H1 (cell line): ENCODE measurements at regions not wholly inside any gene's neighbourhood (a gene's known extent, or its start where the extent isn't known, plus 50 kb on each side); places are given as distances from the start of the nearest gene placed in this dataset.

Experiments used
- CTCF ChIA-PET: fragments of 300-600 bp; sonication (Branson Sonifier 250); formaldehyde crosslinking; loops from one replicate; lab custom pipeline; 2021; ENCODE audit not compliant: partially characterized antibody; lab: Charles Lee
- POLR2A ChIA-PET: fragments of 300-600 bp; sonication (Branson Sonifier 250); formaldehyde crosslinking; loops from one replicate; lab custom pipeline; 2021; ENCODE audit warnings: inconsistent platforms; ENCODE audit not compliant: partially characterized antibody; lab: Charles Lee
- DNase-seq, 2 experiments: peaks; one replicate each; pipeline versions ENCODE4 v3.0.0 to v3.0.0-alpha.2; 2010 to 2022; ENCODE audit warnings: low spot score in 2 of 2, low read depth in 1 of 2, mixed read lengths in 1 of 2
- FAIRE-seq: peaks from 2 replicates; lab custom pipeline; 2011; peaks lifted over from hg19 to GRCh38; lab: Jason Lieb, UNC
- H2AFZ ChIP-seq: 2 replicates; pipeline ENCODE4 v1.8.1; 2012; ENCODE audit warnings: low read length, inconsistent platforms
- H2AK5ac ChIP-seq: 2 replicates; pipeline ENCODE4 v1.6.1; 2013; ENCODE audit warnings: low read depth, low read length
- H2BK120ac ChIP-seq: replicated peaks from 2 replicates; pipeline ENCODE3; 2013; ENCODE audit warnings: low read depth, low read length, inconsistent platforms
- H2BK12ac ChIP-seq: 2 replicates; pipeline ENCODE4 v1.6.1; 2013; ENCODE audit warnings: low read depth, low read length
- H2BK15ac ChIP-seq: 2 replicates; pipeline ENCODE4 v1.6.1; 2013; ENCODE audit warnings: low read length
- H2BK20ac ChIP-seq: 2 replicates; pipeline ENCODE4 v1.6.1; 2013; ENCODE audit warnings: low read length
- H2BK5ac ChIP-seq: 2 replicates; pipeline ENCODE4 v1.6.1; 2013; ENCODE audit warnings: low read depth, low read length
- H3K14ac ChIP-seq: 2 replicates; pipeline ENCODE4 v1.6.1; 2013; ENCODE audit warnings: inconsistent platforms; ENCODE audit not compliant: insufficient read length
- H3K18ac ChIP-seq: 2 replicates; pipeline ENCODE4 v1.6.1; 2013; ENCODE audit warnings: low read length; ENCODE audit errors: extremely low read depth
- H3K23ac ChIP-seq: 2 replicates; pipeline ENCODE4 v1.6.1; 2013; ENCODE audit warnings: inconsistent platforms; ENCODE audit not compliant: insufficient read length
- H3K23me2 ChIP-seq: 2 replicates; pipeline ENCODE4 v1.6.1; 2013; ENCODE audit warnings: low read depth, low read length
- H3K27ac ChIP-seq: 2 replicates; pipeline ENCODE4 v1.6.1; 2011; ENCODE audit warnings: low read depth, low read length, inconsistent platforms
- H3K27me3 ChIP-seq, 4 experiments: replicated peaks in 1 of 4; 1 replicate in 1 of 4; 2 replicates in 3 of 4; pipeline versions ENCODE4 v1.6.1 to v1.8.1; 2011 to 2013; ENCODE audit warnings: low read length in 3 of 4, mild to moderate bottlenecking in 3 of 4, inconsistent platforms in 2 of 4, mixed read lengths in 2 of 4, moderate library complexity in 1 of 4; ENCODE audit not compliant: control insufficient read depth in 3 of 4, insufficient read depth in 3 of 4; ENCODE audit errors: extremely low read depth in 1 of 4
- H3K36me3 ChIP-seq, 4 experiments: 2 replicates each; pipeline versions ENCODE4 v1.6.1 to v1.8.1; 2011 to 2013; ENCODE audit warnings: mild to moderate bottlenecking in 4 of 4, low read length in 3 of 4, moderate library complexity in 2 of 4, control low read depth in 1 of 4, inconsistent platforms in 1 of 4; ENCODE audit not compliant: insufficient read depth in 4 of 4, control insufficient read depth in 2 of 4
- H3K4ac ChIP-seq: replicated peaks from 2 replicates; pipeline ENCODE3; 2013; ENCODE audit warnings: low read length, low read depth, mixed read lengths, inconsistent platforms; ENCODE audit not compliant: insufficient read length
- H3K4me1 ChIP-seq, 4 experiments: replicated peaks in 1 of 4; 1 replicate in 1 of 4; 2 replicates in 3 of 4; pipeline versions ENCODE4 v1.6.1 to v1.8.1; 2011 to 2013; ENCODE audit warnings: low read length in 3 of 4, inconsistent platforms in 2 of 4, mixed read lengths in 1 of 4; ENCODE audit not compliant: insufficient read depth in 4 of 4, control insufficient read depth in 3 of 4
- H3K4me2 ChIP-seq, 2 experiments: 2 replicates each; pipeline versions ENCODE4 v1.6.1 to v1.8.1; 2011 to 2013; ENCODE audit warnings: low read depth in 2 of 2, low read length in 2 of 2, control low read depth in 1 of 2, inconsistent platforms in 1 of 2, mild to moderate bottlenecking in 1 of 2; ENCODE audit not compliant: insufficient read depth in 1 of 2
- H3K4me3 ChIP-seq, 4 experiments: fragments of 200-600, 300-600 bp in 1 of 4; sonication (generic), shearing (Covaris generic), sonication (Bioruptor Twin) in 1 of 4; 2 replicates each; pipeline versions ENCODE4 v1.5.1 to v1.8.1; 2011 to 2016; ENCODE audit warnings: low read length in 4 of 4, low read depth in 3 of 4, control low read depth in 2 of 4, inconsistent platforms in 2 of 4, mild to moderate bottlenecking in 2 of 4, mixed read lengths in 1 of 4, moderate library complexity in 1 of 4; ENCODE audit not compliant: insufficient read depth in 2 of 4; ENCODE audit errors: extremely low read depth in 1 of 4
- H3K56ac ChIP-seq: replicated peaks from 2 replicates; pipeline ENCODE3; 2013; ENCODE audit warnings: low read depth, mild to moderate bottlenecking, mixed read lengths, low read length, inconsistent platforms; ENCODE audit not compliant: insufficient read length
- H3K79me1 ChIP-seq: 2 replicates; pipeline ENCODE4 v1.6.1; 2013; ENCODE audit warnings: low read depth, low read length, control low read depth
- H3K79me2 ChIP-seq, 2 experiments: 2 replicates each; pipeline versions ENCODE4 v1.6.1 to v1.8.1; 2012 to 2013; ENCODE audit warnings: low read length in 2 of 2, mild to moderate bottlenecking in 2 of 2, inconsistent platforms in 1 of 2; ENCODE audit not compliant: insufficient read depth in 2 of 2, control insufficient read depth in 1 of 2
- H3K9ac ChIP-seq, 4 experiments: replicated peaks in 1 of 4; 1 replicate in 1 of 4; 2 replicates in 3 of 4; pipeline versions ENCODE4 v1.6.1 to v1.8.1; 2011 to 2013; ENCODE audit warnings: low read depth in 3 of 4, low read length in 3 of 4, control low read depth in 2 of 4, mild to moderate bottlenecking in 2 of 4, moderate library complexity in 2 of 4, inconsistent platforms in 1 of 4; ENCODE audit errors: extremely low read depth in 1 of 4
- H3K9me3 ChIP-seq, 2 experiments: 2 replicates each; pipeline versions ENCODE4 v1.6.1 to v1.8.1; 2012 to 2013; ENCODE audit warnings: mild to moderate bottlenecking in 2 of 2, moderate library complexity in 2 of 2, control low read depth in 1 of 2, inconsistent platforms in 1 of 2, low read depth in 1 of 2, low read length in 1 of 2, mixed read lengths in 1 of 2; ENCODE audit not compliant: insufficient read depth in 2 of 2
- H4K20me1 ChIP-seq, 2 experiments: replicated peaks in 1 of 2; 2 replicates each; pipeline versions ENCODE3 to v1.8.1; 2011 to 2013; ENCODE audit warnings: inconsistent platforms in 2 of 2, low read length in 2 of 2, mild to moderate bottlenecking in 1 of 2; ENCODE audit not compliant: insufficient read depth in 2 of 2, control insufficient read depth in 1 of 2
- H4K5ac ChIP-seq: 2 replicates; pipeline ENCODE4 v1.6.1; 2013; ENCODE audit warnings: low read length, low read depth, mixed read lengths, inconsistent platforms; ENCODE audit not compliant: insufficient read length
- H4K8ac ChIP-seq: 2 replicates; pipeline ENCODE4 v1.8.0; 2013; ENCODE audit warnings: mild to moderate bottlenecking, moderate library complexity, low read length, inconsistent platforms; ENCODE audit not compliant: insufficient read depth; ENCODE audit errors: extremely low read depth
- H4K91ac ChIP-seq: replicated peaks from 2 replicates; pipeline ENCODE3; 2013; ENCODE audit warnings: low read length, mixed read lengths, inconsistent platforms; ENCODE audit not compliant: insufficient read length
- CEBPB ChIP-seq: IDR thresholded peaks from 2 replicates; pipeline ENCODE4 v1.6.1; 2012; ENCODE audit warnings: low read depth, low read length
- CHD1 ChIP-seq: IDR thresholded peaks from 2 replicates; pipeline ENCODE4 v1.6.1; 2012; ENCODE audit warnings: low read depth, low read length, improper control_type of control experiment
- CTBP2 ChIP-seq: IDR thresholded peaks from 2 replicates; pipeline ENCODE4 v1.7.0; 2011; ENCODE audit warnings: borderline replicate concordance, mild to moderate bottlenecking, moderate library complexity, mixed read lengths, low read length; ENCODE audit not compliant: insufficient read depth, insufficient read length
- EZH2 ChIP-seq: fragments of 200-600 bp; sonication (generic); IDR thresholded peaks from 2 replicates; pipeline ENCODE4 v1.7.1; 2012; ENCODE audit warnings: low read depth, mild to moderate bottlenecking, moderate library complexity, low read length, inconsistent platforms; ENCODE audit not compliant: severe bottlenecking
- RNF2 ChIP-seq: fragments of 200-900, 300-1000 bp; sonication (generic); IDR thresholded peaks from 2 replicates; pipeline ENCODE4 v1.7.1; 2016; ENCODE audit warnings: borderline replicate concordance, low read depth, mild to moderate bottlenecking, antibody characterized with exemption, low read length; ENCODE audit not compliant: poor library complexity, severe bottlenecking; ENCODE audit errors: missing control alignments
- SIN3A ChIP-seq, 2 experiments: IDR thresholded peaks in 1 of 2; conservative IDR thresholded peaks in 1 of 2; 2 replicates each; pipeline ENCODE4 v1.6.1; 2011 to 2012; ENCODE audit warnings: low read length in 2 of 2, improper control_type of control experiment in 1 of 2, low read depth in 1 of 2, mild to moderate bottlenecking in 1 of 2
- YY1 ChIP-seq: IDR thresholded peaks from 2 replicates; pipeline ENCODE4 v1.6.1; 2011; ENCODE audit warnings: low read depth, mild to moderate bottlenecking, low read length
- WGBS, 2 experiments: shearing (Covaris generic) in 1 of 2; methylation state at CpG; one replicate each; pipeline versions ENCODE4 v1.1.6 to v1.1.7; 2013 to 2015; ENCODE audit warnings: low lambda C conversion rate in 2 of 2, mixed read lengths in 2 of 2, inconsistent platforms in 1 of 2, low coverage in 1 of 2, missing lambda C conversion rate in 1 of 2; ENCODE audit not compliant: insufficient replicate concordance in 2 of 2, insufficient coverage in 1 of 2, insufficient read length in 1 of 2; ENCODE audit errors: extremely low coverage in 1 of 2, missing lambda C conversion rate in 1 of 2; 5-methylcytosine and 5-hydroxymethylcytosine counted together

DNA sequence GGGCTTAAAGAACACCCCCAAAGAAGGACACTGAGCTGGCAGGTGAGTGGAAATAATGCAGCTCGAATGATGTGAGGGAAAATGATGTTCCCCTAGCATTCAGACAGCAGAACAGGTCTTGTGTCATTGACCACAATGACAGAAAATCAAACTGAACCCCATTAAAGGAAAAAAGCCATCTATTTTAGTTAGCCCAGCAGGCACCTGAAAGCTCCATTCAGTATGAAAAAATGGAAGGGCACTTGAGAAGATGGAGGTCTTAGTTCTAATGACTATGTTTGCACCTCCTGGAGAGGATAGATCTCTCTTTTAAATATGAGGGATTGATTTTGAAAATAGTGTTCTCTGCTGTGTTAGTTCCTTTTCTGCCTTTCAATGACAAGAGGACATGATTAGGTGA, 323.1 kb downstream of the NKX6-1 start:
- Histone ChIP-seq H2BK15ac (no peak overlapping the region), H3K27me3 (no peaks in the 10 kb centered on the region; a peak in 1 of 7 replicates), H3K9me3 (no peaks in the 10 kb centered on the region), H2AK5ac (no peak overlapping the region), H2BK5ac (no peak overlapping the region), H4K5ac (no peak overlapping the region), H2BK120ac (no peak overlapping the region), H3K56ac (no peak overlapping the region), H3K9ac (no peak overlapping the region), H3K4ac (no peak overlapping the region), H4K20me1 (no peaks in the 10 kb centered on the region), H3K4me1 (no peaks in the 10 kb centered on the region), H3K18ac (no peak overlapping the region), H3K4me3 (no peak overlapping the region), H3K79me2 (no peaks in the 10 kb centered on the region), H3K14ac (no peak overlapping the region), H3K4me2 (no peak overlapping the region), H3K23ac (no peak overlapping the region), H3K36me3 (no peaks in the 10 kb centered on the region), H3K27ac (no peak overlapping the region), H4K8ac (no peak overlapping the region), H2BK12ac (no peak overlapping the region), H4K91ac (no peak overlapping the region), H2BK20ac (no peak overlapping the region), H3K23me2 (no peaks in the 10 kb centered on the region), H3K79me1 (no peaks in the 10 kb centered on the region)
- no peak for FAIRE-seq
- 86% methylated on average over 1 of the region's 1 CpG; no CpG with 5 or more reads in 1 of the 2 experiments for WGBS, 2 experiments
- CTCF ChIA-PET: interaction anchor here (0.7 to 2.0 kb wide), 4 partner anchors 8 to 95 kb away, joined by 3 to 10 read pairs (median 3); no protein-coding TSS in a partner anchor
- no peak for DNase-seq
- POLR2A ChIA-PET: interaction anchor here (1.0 kb wide), 1 partner anchor 152 kb away, joined by 4 read pairs; no protein-coding TSS in a partner anchor
- TF ChIP-seq YY1 (no peak), RNF2 (no peak), CTBP2 (no peak), CEBPB (no peak), CHD1 (no peak), EZH2 (no peak), SIN3A (conservative IDR thresholded peaks at IDR 0.05 in 1 of 2, IDR thresholded peaks at IDR 0.05 in 1 of 2; ENCODE audit: low read depth in 1 of 2, low read length in 2 of 2) (no peak)
- TF ChIP-seq, all 59 proteins: peak for 0
- no peak overlapping the region for H2AFZ ChIP-seq
